D721Med (cell line): ENCODE measurements at regions not wholly inside any gene's neighbourhood (a gene's known extent, or its start where the extent isn't known, plus 50 kb on each side); places are given as distances from the start of the nearest gene placed in this dataset.
A peak's percentile ranks its signal among the peaks of the same experiment; 100 is the strongest.

Experiments
- DNase-seq: peaks from one replicate; pipeline ENCODE4 v3.0.0; 2011; ENCODE audit warnings: low spot score; ENCODE audit not compliant: insufficient read length
- FAIRE-seq: peaks from 2 replicates; lab custom pipeline; 2011; peaks lifted over from hg19 to GRCh38; lab: Jason Lieb, UNC
- CTCF ChIP-seq: IDR thresholded peaks from 2 replicates; pipeline ENCODE4 v1.5.1; 2012; ENCODE audit warnings: mild to moderate bottlenecking, control low read depth; ENCODE audit not compliant: insufficient read depth; ENCODE audit errors: missing control alignments

- FAIRE-seq, result no peak
- no peak for DNase-seq
- TF ChIP-seq CTCF, result no peak
These were observed 142.5 kb upstream of the PREP start for GRCh38 chr6:105545228-105545920.

- FAIRE-seq (no peak), DNase-seq (no peak)
- no peak for TF ChIP-seq CTCF
These were observed 137.0 kb upstream of the PREP start for GRCh38 chr6:105539911-105540310.

GRCh38 chr6:105537981-105538578 is 135.2 kb upstream of the PREP start:
- TF ChIP-seq CTCF, result no peak
- DNase-seq (no peak), FAIRE-seq (no peak)

GRCh38 chr6:105536961-105537360 is 134.1 kb upstream of the PREP start:
- FAIRE-seq (peak; percentile 94), DNase-seq (no peak)
- no peak for TF ChIP-seq CTCF

- DNase-seq (no peak), FAIRE-seq (no peak)
- no peak for TF ChIP-seq CTCF
These were observed 130.4 kb upstream of the PREP start for GRCh38 chr6:105533301-105533700.

GRCh38 chr6:105526225-105526872 is 123.5 kb upstream of the PREP start:
- FAIRE-seq (no peak), DNase-seq (no peak)

More at GRCh38 chr6:105526225-105526872, 123.5 kb upstream of the PREP start:
- no peak for TF ChIP-seq CTCF
